Caco-2 (cell line): ENCODE measurements at regions not wholly inside any gene's neighbourhood (a gene's known extent, or its start where the extent isn't known, plus 50 kb on each side); places are given as distances from the start of the nearest gene placed in this dataset.

Source experiments
- BruUV-seq: library from RNA; stranded (reverse); fragments of 400-500 nt; replicated peaks from 2 replicates; lab custom pipeline; 2021; lab: Mats Ljungman, UMichigan
- CTCF ChIA-PET: fragments of 300-600 bp; sonication (Branson Sonifier 250); formaldehyde crosslinking; loops from one replicate; lab custom pipeline; 2022; ENCODE audit warnings: antibody characterized with exemption; lab: Charles Lee
- POLR2A ChIA-PET: fragments of 300-600 bp; sonication (Branson Sonifier 250); formaldehyde crosslinking; loops from one replicate; lab custom pipeline; 2022; ENCODE audit warnings: antibody characterized with exemption; lab: Charles Lee
- DNase-seq, 2 experiments: peaks; one replicate each; pipeline versions ENCODE4 v3.0.0 to v3.0.0-alpha.2; 2020 to 2022
- H3K27me3 ChIP-seq: replicated peaks from 2 replicates; pipeline ENCODE4 v1.6.0; 2011; ENCODE audit warnings: low read length; ENCODE audit not compliant: control insufficient read depth, insufficient read depth
- H3K36me3 ChIP-seq: 2 replicates; pipeline ENCODE4 v1.5.1; 2011; ENCODE audit warnings: low read length; ENCODE audit not compliant: control insufficient read depth, insufficient read depth
- H3K4me1 ChIP-seq: fragments of 250-450 bp; sonication (Bioruptor Pico); 2 replicates; pipeline ENCODE4 v1.5.1; 2020; ENCODE audit warnings: mild to moderate bottlenecking
- H3K4me3 ChIP-seq: 2 replicates; pipeline ENCODE4 v1.5.1; 2011; ENCODE audit warnings: low read depth, mild to moderate bottlenecking, control low read depth, low read length
- H3K9me3 ChIP-seq: fragments of 250-450 bp; sonication (Bioruptor Pico); 2 replicates; pipeline ENCODE4 v1.5.1; 2020; ENCODE audit warnings: mild to moderate bottlenecking, moderate library complexity
- H3K27ac Mint-ChIP-seq: one replicate; pipeline ENCODE4 v1.8.0; 2022; ENCODE audit warnings: mixed read lengths; ENCODE audit not compliant: unreplicated experiment
- H3K27me3 Mint-ChIP-seq: one replicate; pipeline ENCODE4 v1.8.0; 2022; ENCODE audit warnings: mixed read lengths; ENCODE audit not compliant: insufficient read depth, unreplicated experiment
- H3K36me3 Mint-ChIP-seq: one replicate; pipeline ENCODE4 v1.8.0; 2022; ENCODE audit warnings: mild to moderate bottlenecking, mixed read lengths; ENCODE audit not compliant: insufficient read depth, unreplicated experiment
- H3K4me1 Mint-ChIP-seq: one replicate; pipeline ENCODE4 v1.8.0; 2022; ENCODE audit warnings: low read depth, mixed read lengths; ENCODE audit not compliant: unreplicated experiment
- H3K4me3 Mint-ChIP-seq: one replicate; pipeline ENCODE4 v1.8.0; 2022; ENCODE audit warnings: mild to moderate bottlenecking, moderate library complexity, mixed read lengths; ENCODE audit not compliant: unreplicated experiment
- H3K9me3 Mint-ChIP-seq: one replicate; pipeline ENCODE4 v1.8.0; 2022; ENCODE audit warnings: mixed read lengths; ENCODE audit not compliant: unreplicated experiment
- intact Hi-C: fragments of 100-400 bp; cut with micrococcal nuclease; formaldehyde crosslinking; loops from one replicate; pipeline ENCODE4 v1.10.0; 2022; ENCODE audit not compliant: unreplicated experiment
- TF ChIP-seq, protein P1 (sequence below), 2 experiments: fragments of 200-600 bp in 1 of 2; IDR thresholded peaks; 1 replicate in 1 of 2; 2 replicates in 1 of 2; pipeline versions ENCODE4 v1.5.1 to v1.8.0; 2011 to 2022; ENCODE audit warnings: antibody characterized with exemption in 1 of 2, control low read depth in 1 of 2, inconsistent platforms in 1 of 2, low read depth in 1 of 2, low read length in 1 of 2, mild to moderate bottlenecking in 1 of 2, moderate library complexity in 1 of 2; ENCODE audit not compliant: insufficient read depth in 1 of 2, severe bottlenecking in 1 of 2, unreplicated experiment in 1 of 2

DNA sequence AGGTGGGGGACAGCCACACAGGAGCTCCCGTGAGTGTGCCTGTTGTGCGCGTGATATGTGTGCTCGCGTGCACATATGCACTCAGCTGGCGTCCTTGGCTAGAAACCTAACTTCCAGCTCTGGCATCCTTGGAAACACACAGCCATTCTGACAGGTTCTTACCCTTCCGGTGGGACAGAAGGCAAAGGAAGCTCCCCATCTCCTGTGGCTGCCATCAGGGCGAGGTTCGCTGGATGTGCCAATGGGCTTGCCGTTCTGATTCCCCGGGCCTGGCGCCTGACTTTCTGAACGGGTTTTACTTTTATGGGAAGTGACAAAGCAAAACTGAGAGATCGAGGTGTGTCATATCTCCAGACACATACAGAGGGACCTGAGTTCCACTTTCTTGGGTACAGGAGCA lies 124.7 kb downstream of the PAPOLA start:
- Mint-ChIP-seq H3K4me1 (no peaks in the 10 kb centered on the region), H3K36me3 (peaks cover 6% of the 10 kb centered on the region), H3K27me3 (peaks cover 15% of the 10 kb centered on the region), H3K27ac (no peak overlapping the region), H3K4me3 (no peak overlapping the region), H3K9me3 (no peaks in the 10 kb centered on the region)
- POLR2A ChIA-PET: no interaction called here
- no peaks in the 10 kb centered on the region for H3K4me1 ChIP-seq
- CTCF ChIA-PET: no interaction called here
- no peaks in the 10 kb centered on the region; the same call in none of the 2 replicates for H3K27me3 ChIP-seq
- H3K9me3 ChIP-seq: no peaks in the 10 kb centered on the region
- H3K36me3 ChIP-seq: no peaks in the 10 kb centered on the region
- intact Hi-C loops: no loop called here
- H3K4me3 ChIP-seq: no peak overlapping the region
- TF ChIP-seq, protein P1, sequence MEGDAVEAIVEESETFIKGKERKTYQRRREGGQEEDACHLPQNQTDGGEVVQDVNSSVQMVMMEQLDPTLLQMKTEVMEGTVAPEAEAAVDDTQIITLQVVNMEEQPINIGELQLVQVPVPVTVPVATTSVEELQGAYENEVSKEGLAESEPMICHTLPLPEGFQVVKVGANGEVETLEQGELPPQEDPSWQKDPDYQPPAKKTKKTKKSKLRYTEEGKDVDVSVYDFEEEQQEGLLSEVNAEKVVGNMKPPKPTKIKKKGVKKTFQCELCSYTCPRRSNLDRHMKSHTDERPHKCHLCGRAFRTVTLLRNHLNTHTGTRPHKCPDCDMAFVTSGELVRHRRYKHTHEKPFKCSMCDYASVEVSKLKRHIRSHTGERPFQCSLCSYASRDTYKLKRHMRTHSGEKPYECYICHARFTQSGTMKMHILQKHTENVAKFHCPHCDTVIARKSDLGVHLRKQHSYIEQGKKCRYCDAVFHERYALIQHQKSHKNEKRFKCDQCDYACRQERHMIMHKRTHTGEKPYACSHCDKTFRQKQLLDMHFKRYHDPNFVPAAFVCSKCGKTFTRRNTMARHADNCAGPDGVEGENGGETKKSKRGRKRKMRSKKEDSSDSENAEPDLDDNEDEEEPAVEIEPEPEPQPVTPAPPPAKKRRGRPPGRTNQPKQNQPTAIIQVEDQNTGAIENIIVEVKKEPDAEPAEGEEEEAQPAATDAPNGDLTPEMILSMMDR (IDR thresholded peaks at IDR 0.05; ENCODE audit: insufficient read depth in 1 of 2, low read depth in 1 of 2, low read length in 1 of 2, severe bottlenecking in 1 of 2, unreplicated experiment in 1 of 2): no peak
- DNase-seq: no peak
- BruUV-seq: no TSS peak

DNA sequence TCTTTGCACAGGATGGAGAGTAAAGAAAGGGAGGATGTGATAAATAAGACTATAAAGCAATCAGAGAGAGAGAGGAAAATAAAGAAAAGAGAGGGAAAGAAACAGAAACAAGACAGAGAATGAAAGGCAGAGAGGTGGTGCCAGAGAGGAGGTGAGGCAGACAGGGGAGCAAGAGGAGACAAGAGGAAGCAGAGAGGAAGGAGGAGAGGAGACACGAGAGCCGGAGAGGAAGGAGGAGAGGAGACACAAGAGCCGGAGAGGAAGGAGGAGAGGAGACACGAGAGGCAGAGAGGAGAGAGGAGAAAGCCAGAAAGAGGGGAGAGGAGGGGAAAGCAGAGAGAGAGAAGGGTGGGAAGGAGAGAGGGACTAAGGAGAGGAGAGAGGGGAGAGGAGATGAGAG lies 125.2 kb downstream of the PAPOLA start:
- H3K27ac Mint-ChIP-seq: no peak overlapping the region
- H3K9me3 Mint-ChIP-seq: no peaks in the 10 kb centered on the region
- no peaks in the 10 kb centered on the region for H3K4me1 Mint-ChIP-seq
- H3K36me3 Mint-ChIP-seq: peaks cover 6% of the 10 kb centered on the region
- Histone ChIP-seq H3K36me3 (no peaks in the 10 kb centered on the region), H3K4me3 (no peak overlapping the region), H3K27me3 (no peaks in the 10 kb centered on the region; the same call in 1 of the 2 replicates), H3K9me3 (no peaks in the 10 kb centered on the region), H3K4me1 (no peaks in the 10 kb centered on the region)
- ChIA-PET POLR2A (no interaction called here), CTCF (no interaction called here)
- intact Hi-C loops: no loop called here
- DNase-seq: no peak
- peaks cover 15% of the 10 kb centered on the region for H3K27me3 Mint-ChIP-seq
- BruUV-seq: no TSS peak
- TF ChIP-seq, protein P1 (IDR thresholded peaks at IDR 0.05; ENCODE audit: insufficient read depth in 1 of 2, low read depth in 1 of 2, low read length in 1 of 2, severe bottlenecking in 1 of 2, unreplicated experiment in 1 of 2): no peak
- H3K4me3 Mint-ChIP-seq: no peak overlapping the region

DNA sequence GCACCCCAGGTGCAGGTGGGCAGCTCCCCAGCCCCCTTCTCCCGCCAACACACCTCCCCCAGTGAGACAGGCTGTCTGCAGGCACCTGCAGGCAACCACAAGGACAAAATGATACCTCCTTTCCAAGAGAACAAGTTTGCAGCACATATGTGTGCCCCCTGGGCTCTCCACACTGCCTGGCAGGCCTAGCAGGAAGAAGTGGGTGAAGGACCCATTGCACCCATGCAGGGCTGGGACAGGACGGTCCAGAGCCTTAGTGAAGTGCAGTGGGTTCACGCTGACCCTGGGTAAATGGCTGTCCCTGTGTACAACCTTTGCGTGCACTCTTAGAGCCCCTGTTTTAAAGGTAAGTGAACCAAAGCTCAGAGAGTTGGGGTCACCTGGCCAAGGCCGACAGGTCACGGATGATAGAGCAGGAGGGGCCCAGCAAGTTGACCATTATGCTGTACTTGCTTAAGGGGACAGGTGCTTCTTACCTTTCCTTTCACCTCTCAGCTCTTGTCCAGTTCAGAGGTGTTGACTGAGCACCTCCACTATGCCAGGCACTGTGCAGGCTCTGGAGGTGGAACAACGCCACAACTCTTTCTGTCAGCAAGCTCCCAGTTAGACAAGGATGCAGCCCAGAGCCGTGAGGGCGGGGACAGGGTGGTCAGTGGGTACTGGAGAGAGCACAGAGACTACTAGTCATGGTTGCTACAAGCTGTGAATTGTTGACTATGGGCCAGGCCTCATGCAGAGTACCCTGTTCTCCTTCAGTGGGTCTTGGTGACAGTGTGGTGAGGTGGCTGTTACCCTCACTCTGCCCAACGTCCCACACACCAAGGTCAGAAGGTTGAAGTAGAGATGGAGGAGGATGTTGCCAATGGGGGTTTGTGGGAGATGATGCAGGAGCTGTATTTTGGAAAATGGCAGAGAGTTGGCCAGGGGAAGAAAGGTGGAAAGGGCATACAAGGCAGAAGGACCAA lies 125.9 kb downstream of the PAPOLA start:
- H3K9me3 ChIP-seq: no peaks in the 10 kb centered on the region
- no peaks in the 10 kb centered on the region for H3K36me3 ChIP-seq
- Mint-ChIP-seq H3K9me3 (no peaks in the 10 kb centered on the region), H3K36me3 (peaks cover 6% of the 10 kb centered on the region), H3K4me3 (no peak overlapping the region), H3K27me3 (peaks cover 12% of the 10 kb centered on the region), H3K4me1 (no peaks in the 10 kb centered on the region), H3K27ac (no peak overlapping the region)
- CTCF ChIA-PET: no interaction called here
- no peaks in the 10 kb centered on the region; the same call in 1 of the 2 replicates for H3K27me3 ChIP-seq
- H3K4me3 ChIP-seq: no peak overlapping the region
- H3K4me1 ChIP-seq: no peaks in the 10 kb centered on the region
- no peak for DNase-seq
- no TSS peak for BruUV-seq
- POLR2A ChIA-PET: no interaction called here
- intact Hi-C loops: no loop called here
- TF ChIP-seq, protein P1 (IDR thresholded peaks at IDR 0.05; ENCODE audit: insufficient read depth in 1 of 2, low read depth in 1 of 2, low read length in 1 of 2, severe bottlenecking in 1 of 2, unreplicated experiment in 1 of 2): no peak
